ENCODE measurements at regions not wholly inside any gene's neighbourhood (a gene's known extent, or its start where the extent isn't known, plus 50 kb on each side); places are given as distances from the start of the nearest gene placed in this dataset.

DNA sequence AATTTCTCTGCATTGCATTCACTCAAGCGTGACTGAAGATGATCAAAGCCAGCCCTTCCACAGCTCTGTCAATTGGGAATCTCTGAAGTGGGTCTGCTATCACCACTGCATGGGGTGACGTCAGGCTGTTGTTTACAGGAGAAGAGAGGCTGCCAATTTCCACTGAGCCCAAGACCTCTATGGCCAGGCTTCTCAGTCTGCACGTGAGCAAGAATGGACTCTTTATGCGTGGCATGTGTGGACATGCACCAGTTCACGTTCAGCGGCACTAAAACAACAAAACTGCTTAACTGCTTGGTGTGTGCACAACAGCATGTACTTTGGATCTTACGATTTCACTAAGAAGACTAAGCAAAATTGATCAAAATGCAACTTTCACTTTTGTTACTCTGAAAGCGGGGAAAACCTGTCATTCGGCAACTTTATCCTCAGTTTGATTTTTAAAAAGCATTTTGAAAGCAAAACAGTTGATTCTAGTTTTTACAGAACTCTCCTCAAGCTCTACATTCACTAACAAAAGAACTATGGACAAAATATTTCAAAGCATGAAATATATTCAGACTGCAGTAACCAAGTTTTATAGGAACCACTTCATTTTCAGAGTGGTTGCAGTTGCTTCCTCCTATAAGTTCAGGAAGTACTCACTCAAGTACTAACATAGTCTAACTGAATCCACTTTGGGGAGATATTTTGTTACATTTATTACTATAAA is 77.0 kb upstream of the SERTAD2 start:
- Histone ChIP-seq H3K9me3 (no peaks in the 10 kb centered on the region), H3K27ac (peak overlapping the region; percentile 82 to 95 (median 94)), H3K4me3 (peak overlapping the region; percentile 25 to 51 (median 43)), H3K36me3 (no peaks in the 10 kb centered on the region), H3K4me1 (peaks cover 0 to 32% (median 5%) of the 10 kb centered on the region in 4 donors), H3K27me3 (no peaks in the 10 kb centered on the region)
- TF ChIP-seq POLR2A (IDR thresholded peaks at IDR 0.05) = no peak
- TF ChIP-seq, protein P1, sequence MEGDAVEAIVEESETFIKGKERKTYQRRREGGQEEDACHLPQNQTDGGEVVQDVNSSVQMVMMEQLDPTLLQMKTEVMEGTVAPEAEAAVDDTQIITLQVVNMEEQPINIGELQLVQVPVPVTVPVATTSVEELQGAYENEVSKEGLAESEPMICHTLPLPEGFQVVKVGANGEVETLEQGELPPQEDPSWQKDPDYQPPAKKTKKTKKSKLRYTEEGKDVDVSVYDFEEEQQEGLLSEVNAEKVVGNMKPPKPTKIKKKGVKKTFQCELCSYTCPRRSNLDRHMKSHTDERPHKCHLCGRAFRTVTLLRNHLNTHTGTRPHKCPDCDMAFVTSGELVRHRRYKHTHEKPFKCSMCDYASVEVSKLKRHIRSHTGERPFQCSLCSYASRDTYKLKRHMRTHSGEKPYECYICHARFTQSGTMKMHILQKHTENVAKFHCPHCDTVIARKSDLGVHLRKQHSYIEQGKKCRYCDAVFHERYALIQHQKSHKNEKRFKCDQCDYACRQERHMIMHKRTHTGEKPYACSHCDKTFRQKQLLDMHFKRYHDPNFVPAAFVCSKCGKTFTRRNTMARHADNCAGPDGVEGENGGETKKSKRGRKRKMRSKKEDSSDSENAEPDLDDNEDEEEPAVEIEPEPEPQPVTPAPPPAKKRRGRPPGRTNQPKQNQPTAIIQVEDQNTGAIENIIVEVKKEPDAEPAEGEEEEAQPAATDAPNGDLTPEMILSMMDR (IDR thresholded peaks at IDR 0.05) = no peak
- ATAC-seq (peak; percentile 91 to 96 (median 93)), DNase-seq (peak; percentile 75 to 94 (median 88))
- intact Hi-C loops (cut with DNase I) = no loop called here
- WGBS (ENCODE audit: insufficient coverage, low coverage, low lambda C conversion rate, missing lambda C conversion rate) = 2% methylated on average over 9 of the region's 9 CpGs

DNA sequence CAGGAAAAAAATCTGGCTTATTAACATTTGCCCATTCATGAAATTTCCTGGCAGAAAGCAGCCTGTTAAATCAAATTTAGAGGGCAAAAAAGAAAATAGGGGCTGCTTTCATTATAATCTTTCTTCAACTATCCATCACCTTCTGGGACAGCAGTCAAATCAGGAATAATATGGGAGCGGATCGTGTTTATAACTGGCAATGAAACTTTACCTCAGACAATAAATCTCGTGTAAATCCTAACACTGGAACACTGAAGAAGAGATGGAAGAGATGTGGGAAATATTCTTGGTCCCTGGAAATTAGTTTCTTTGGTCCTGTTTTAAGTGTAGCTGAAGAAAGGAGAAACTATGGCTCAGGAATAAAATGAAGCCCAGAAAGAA is 77.5 kb upstream of the SERTAD2 start:
- Histone ChIP-seq H3K4me1 (peaks cover 0 to 32% (median 3%) of the 10 kb centered on the region in 4 donors), H3K9me3 (no peaks in the 10 kb centered on the region), H3K27me3 (no peaks in the 10 kb centered on the region), H3K27ac (peak overlapping the region; percentile 82 to 95 (median 94)), H3K36me3 (no peaks in the 10 kb centered on the region), H3K4me3 (peak overlapping the region; percentile 25 to 51 (median 43))
- WGBS (ENCODE audit: insufficient coverage, low coverage, low lambda C conversion rate, missing lambda C conversion rate) = 24% methylated on average over 3 of the region's 3 CpGs
- ATAC-seq = no peak
- DNase-seq = no peak
- no peak for TF ChIP-seq POLR2A (IDR thresholded peaks at IDR 0.05)
- TF ChIP-seq, protein P1 (IDR thresholded peaks at IDR 0.05) = no peak
- intact Hi-C loops (cut with DNase I) = no loop called here

DNA sequence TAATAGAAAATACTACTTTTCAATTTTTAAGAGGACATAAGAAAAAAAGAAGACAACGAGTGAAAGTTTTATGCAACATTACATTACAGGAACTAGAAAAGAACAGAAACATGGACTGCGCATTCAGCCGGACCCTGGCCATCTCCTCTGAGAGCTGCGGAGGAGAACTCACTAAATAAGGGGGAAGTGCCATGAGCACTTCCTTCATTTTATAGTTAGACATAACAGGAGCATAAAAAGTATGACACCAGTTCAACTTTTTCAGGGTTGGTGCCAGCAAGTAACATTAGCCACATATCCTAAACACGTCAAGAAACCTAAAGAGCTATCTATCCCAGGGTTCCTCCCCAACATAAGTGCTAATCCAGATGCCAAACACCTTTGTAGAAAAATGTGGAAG is 78.0 kb upstream of the SERTAD2 start:
- no peaks in the 10 kb centered on the region for H3K9me3 ChIP-seq
- DNase-seq = no peak
- peak in 3 of 4 donors; percentile 9 to 13 (median 10) for ATAC-seq
- WGBS (ENCODE audit: insufficient coverage, low coverage, low lambda C conversion rate, missing lambda C conversion rate) = 42% methylated on average over 5 of the region's 5 CpGs
- H3K4me1 ChIP-seq = peaks cover 0 to 32% (median 3%) of the 10 kb centered on the region in 4 donors
- H3K4me3 ChIP-seq = no peak overlapping the region
- TF ChIP-seq, protein P1 (IDR thresholded peaks at IDR 0.05) = no peak
- TF ChIP-seq POLR2A (IDR thresholded peaks at IDR 0.05) = peak; percentile 32
- H3K36me3 ChIP-seq = no peaks in the 10 kb centered on the region
- intact Hi-C loops (cut with DNase I) = no loop called here
- H3K27me3 ChIP-seq = no peaks in the 10 kb centered on the region
- peak overlapping the region; percentile 82 to 95 (median 94) for H3K27ac ChIP-seq

DNA sequence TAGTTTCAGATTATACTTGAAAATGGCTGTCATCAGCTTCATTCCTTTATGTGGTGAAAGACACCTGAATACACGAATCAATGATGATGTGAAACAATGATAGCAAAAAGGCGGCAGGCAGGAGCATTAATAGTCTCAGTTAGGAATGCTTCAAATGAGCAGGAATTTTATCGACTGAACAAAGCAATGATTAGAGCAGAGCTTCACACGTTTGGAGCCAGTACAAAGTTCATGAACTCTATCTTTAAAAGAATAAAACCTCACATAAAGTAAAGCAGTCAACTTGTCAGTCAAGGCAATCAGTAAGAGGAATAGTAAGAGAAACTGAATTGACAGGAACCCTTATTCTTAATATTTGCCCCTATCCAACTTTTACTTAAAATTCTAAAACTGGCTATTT is 78.4 kb upstream of the SERTAD2 start:
- Histone ChIP-seq H3K27ac (peak overlapping the region; percentile 82 to 95 (median 94)), H3K4me3 (no peak overlapping the region), H3K4me1 (peaks cover 0 to 31% (median 3%) of the 10 kb centered on the region in 4 donors), H3K27me3 (no peaks in the 10 kb centered on the region), H3K36me3 (no peaks in the 10 kb centered on the region), H3K9me3 (no peaks in the 10 kb centered on the region)
- WGBS (ENCODE audit: insufficient coverage, low coverage, low lambda C conversion rate, missing lambda C conversion rate) = 31% methylated on average over 4 of the region's 4 CpGs
- TF ChIP-seq, protein P1 (IDR thresholded peaks at IDR 0.05) = no peak
- no peak for TF ChIP-seq POLR2A (IDR thresholded peaks at IDR 0.05)
- ATAC-seq (peak in 3 of 4 donors; percentile 8 to 20 (median 14)), DNase-seq (no peak)
- intact Hi-C loops (cut with DNase I) = no loop called here

Data from right lobe of liver (tissue), 6 donors.